ENCODE measurements at regions not wholly inside any gene's neighbourhood (a gene's known extent, or its start where the extent isn't known, plus 50 kb on each side); places are given as distances from the start of the nearest gene placed in this dataset.

- TF ChIP-seq MYC (IDR thresholded peaks at IDR 0.05; ENCODE audit: low read depth, low read length) (no peak), POLR2AphosphoS5 (IDR thresholded peaks at IDR 0.05; ENCODE audit: insufficient read depth, low read depth, low read length) (no peak), EZH2 (IDR thresholded peaks at IDR 0.05; ENCODE audit: borderline replicate concordance, low read depth, low read length, severe bottlenecking) (no peak), POLR2A (IDR thresholded peaks at IDR 0.05; ENCODE audit: low read depth, low read length) (no peak), JUN (IDR thresholded peaks at IDR 0.05; ENCODE audit: borderline replicate concordance, insufficient read depth, insufficient read length, low read depth) (no peak)
- TF ChIP-seq, protein P1, sequence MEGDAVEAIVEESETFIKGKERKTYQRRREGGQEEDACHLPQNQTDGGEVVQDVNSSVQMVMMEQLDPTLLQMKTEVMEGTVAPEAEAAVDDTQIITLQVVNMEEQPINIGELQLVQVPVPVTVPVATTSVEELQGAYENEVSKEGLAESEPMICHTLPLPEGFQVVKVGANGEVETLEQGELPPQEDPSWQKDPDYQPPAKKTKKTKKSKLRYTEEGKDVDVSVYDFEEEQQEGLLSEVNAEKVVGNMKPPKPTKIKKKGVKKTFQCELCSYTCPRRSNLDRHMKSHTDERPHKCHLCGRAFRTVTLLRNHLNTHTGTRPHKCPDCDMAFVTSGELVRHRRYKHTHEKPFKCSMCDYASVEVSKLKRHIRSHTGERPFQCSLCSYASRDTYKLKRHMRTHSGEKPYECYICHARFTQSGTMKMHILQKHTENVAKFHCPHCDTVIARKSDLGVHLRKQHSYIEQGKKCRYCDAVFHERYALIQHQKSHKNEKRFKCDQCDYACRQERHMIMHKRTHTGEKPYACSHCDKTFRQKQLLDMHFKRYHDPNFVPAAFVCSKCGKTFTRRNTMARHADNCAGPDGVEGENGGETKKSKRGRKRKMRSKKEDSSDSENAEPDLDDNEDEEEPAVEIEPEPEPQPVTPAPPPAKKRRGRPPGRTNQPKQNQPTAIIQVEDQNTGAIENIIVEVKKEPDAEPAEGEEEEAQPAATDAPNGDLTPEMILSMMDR (IDR thresholded peaks at IDR 0.05; ENCODE audit: extremely low read depth in 1 of 2, insufficient read depth in 1 of 2, low read depth in 1 of 2, low read length in 2 of 2): no peak
- TF ChIP-seq, protein P2, sequence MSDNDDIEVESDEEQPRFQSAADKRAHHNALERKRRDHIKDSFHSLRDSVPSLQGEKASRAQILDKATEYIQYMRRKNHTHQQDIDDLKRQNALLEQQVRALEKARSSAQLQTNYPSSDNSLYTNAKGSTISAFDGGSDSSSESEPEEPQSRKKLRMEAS (IDR thresholded peaks at IDR 0.05; ENCODE audit: insufficient read depth, insufficient read length): no peak
Observed at GRCh38 chr12:86551146-86551571, 295.0 kb upstream of the MGAT4C start.

All from endothelial cell of umbilical vein (primary cell).